HG03354 (cell line): ENCODE measurements at regions not wholly inside any gene's neighbourhood (a gene's known extent, or its start where the extent isn't known, plus 50 kb on each side); places are given as distances from the start of the nearest gene placed in this dataset.

Experiments
- ATAC-seq: cut with Tn5 transposase; IDR thresholded peaks from one replicate; pipeline ENCODE4 v1.9.1; 2021; ENCODE audit warnings: mild to moderate bottlenecking; ENCODE audit not compliant: unreplicated experiment, poor library complexity, severe bottlenecking

DNA sequence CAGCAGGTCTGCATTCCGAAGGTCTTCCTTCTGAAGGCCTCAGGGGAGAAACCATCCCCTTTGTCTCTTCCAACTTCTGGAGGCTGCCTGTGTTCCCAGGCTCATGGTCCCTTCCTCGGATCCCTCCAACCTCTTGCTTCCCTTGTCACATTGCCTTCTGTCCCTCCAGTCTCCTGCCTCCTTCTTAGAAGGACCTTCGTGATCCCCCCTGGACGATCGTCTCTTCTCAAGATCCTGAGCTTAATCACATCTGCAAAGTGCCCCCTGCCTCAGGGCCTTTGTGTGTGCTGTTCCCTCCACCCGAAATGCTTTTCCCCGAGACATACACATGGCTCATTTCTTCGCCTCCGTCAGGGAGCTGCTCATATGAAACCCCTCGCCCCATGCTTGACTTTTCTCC is 505.8 kb downstream of the SHQ1 start:
- ATAC-seq, result no peak

DNA sequence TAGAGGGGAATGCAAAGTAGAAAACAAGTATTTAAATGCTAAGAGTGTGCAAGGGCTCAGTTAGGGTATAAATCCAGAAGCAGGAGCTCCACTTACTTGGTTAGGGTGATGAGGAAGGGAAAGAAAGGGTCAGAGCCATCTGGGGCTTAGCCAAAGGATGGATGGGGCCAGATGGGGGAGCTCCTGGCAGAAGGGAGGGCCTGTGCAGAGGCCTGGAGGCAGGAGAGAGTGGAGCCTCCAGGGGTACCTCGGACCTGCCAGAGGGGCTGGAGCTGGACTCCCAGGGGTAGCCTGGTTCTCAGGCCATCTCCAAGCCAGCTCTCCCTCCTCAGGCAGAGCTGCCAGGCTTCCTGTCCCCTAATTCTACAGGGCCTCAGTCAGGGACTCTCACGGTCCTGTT is 506.3 kb downstream of the SHQ1 start:
- no peak for ATAC-seq

DNA sequence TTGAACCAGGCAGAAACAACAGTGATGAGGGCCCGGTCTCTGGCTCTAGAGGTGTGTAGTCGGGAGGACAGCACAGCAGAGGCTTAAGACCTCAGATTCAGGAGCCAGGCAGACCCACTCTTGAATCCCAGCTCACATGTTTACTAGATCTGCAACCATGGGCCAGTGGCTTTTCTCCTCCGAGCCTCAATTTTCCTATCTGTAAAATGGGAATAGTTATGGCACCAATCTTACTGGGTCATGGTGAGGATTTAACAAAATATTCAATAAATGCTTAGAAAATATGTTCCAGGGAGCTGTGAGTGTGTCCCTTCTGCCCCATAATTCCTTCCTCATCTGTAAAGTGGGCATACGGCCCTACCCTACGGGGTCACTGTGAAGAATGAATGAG is 506.9 kb downstream of the SHQ1 start:
- no peak for ATAC-seq

DNA sequence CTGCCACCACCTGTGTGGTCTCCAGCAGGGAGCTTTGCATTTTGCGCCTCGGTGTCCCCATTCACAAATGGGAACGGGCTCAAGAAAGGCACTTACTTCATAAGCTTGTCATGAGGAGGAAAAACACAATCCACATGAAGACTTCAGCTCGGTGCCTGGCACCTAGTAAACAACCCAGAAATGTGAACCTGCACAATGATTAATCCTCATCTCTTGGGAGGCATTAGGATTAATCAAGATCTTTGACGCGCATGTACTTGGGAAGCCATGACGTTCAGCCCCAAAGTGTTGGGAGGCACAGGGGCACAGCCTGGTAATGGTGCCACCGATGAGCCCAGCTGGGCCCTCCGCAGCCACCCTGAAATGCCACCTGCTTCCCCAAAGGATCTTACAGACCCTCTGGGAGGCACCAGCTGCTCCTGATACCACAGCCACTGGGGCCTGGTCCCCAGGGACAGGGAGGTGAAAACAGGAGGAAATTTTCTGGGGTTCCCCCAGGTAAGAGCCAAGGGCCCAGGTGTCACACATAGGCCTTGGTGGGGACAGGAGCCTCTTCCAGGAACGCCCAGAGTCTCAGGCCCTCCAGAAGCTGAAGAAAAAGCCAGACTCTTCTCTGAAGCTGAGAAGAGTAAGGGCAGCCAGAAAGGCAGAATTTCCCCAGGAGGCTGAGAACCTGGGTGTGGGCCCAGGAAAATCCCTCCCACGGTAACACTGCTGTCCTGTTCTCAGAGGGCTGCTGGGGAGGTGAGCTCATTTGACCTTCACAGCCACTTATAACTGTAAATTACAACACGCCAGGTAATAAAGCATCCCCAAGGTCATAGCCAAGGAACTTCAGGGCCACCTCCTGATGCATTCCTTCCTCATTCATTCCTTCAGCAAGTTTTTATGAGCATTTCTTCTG is 507.5 kb downstream of the SHQ1 start:
- no peak for ATAC-seq

DNA sequence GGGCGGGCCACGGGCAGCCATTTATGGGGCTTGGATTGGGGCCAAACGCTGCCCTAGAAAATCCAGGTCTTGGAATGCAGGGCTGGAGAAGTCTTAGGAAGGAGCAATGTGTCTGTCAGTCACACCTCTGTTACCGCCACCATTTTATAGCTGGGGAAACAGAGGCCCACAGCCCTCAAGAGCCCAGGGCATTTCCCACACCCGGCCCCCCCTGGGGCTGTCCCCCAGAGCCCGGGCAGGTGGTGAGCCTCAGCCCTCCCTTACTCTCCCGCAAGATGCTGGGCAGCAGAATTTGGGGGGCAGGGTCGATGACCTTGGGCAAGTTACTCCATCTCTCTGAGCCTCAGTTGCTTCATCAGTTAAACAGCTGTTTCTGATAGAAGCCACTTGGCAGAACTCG is 508.2 kb downstream of the SHQ1 start:
- ATAC-seq, result no peak

DNA sequence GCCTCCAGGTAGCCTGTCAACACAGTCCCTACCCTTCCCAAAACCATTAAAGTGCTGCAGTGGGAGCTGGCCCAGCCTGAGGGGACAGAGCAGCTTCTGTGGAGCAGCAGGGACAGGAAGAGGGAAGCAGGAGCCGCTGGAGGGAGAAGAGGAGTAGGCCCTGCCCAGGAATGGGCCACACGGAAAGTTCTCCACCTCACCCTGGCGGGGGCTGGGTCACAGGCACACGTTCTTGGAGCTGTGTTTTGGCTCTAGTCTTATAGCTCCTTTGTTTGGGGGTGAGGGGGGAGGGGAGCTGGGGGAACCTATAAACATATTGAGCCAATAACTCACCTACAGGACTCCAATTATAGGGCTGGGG is 508.6 kb downstream of the SHQ1 start:
- no peak for ATAC-seq

DNA sequence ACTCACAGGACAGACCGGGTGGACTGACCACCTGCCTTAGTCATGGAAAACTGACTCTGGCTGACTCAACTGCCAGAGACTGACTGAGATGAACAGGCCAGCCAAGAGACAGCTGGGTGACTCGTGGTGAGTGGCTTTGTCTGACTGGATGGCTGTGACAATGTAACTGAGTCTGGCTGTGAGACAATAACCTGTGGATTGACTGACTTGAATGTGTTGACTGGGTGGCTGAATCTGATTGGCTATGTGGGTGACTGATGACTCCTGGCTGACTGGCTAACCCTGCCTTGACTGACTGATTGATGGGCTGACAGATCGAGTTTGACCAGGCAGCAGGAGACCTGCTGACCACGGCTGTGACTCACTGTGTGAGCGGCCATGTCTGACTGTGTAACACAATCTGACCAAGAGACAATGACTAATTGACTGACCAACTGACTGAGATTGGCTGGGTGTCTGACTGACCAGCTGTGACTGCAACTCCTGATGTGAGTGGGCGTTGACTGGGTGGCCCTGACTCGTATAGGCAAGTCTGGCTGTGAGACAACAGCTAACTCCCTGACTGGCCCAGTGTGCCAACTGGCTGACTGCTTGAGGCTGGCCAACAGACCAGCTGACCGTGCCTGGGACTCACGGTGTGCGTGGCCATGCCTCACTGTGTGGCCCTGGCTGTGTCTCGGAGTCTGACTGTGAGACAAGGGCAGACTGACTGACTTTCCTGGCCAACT is 509.1 kb downstream of the SHQ1 start:
- ATAC-seq, result peak; percentile 36

DNA sequence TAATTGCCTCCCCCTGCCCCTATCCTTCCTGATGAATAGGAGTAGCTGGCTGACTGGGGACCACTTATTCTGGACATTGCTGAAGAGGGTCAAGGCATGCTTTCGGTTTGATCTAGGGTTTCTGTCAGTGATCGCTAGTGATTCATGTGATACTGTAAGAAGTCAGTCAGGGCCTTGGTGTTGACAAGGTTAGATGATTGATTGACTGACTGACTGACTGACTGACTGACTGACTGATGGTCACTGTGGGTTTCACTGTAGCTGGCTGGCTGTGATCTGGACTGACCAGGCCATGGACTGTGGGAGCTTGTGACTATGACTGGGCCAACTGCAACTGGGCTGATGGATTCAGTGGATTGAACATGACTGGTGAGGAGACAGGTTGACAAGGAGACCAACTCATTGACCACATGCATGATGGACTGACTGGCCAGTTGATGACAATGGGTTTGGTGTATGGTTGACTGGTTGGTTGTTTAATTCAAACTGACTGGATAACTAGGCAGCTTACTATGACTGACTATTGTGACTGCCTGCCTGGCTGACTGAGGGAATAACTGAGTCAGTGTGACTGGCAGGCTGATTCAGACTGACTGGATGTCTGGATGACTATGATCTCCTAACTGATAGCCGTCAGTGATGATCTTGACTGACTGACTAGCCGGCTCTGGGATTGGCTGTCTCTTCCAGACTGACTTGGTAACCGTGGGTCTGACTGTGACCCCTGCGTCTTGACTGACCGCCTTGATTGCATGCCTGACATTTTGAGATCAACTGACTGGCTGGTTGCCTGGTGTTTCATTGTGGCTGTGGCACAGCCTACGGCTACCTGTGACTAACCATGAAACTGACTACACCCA is 509.9 kb downstream of the SHQ1 start:
- no peak for ATAC-seq

DNA sequence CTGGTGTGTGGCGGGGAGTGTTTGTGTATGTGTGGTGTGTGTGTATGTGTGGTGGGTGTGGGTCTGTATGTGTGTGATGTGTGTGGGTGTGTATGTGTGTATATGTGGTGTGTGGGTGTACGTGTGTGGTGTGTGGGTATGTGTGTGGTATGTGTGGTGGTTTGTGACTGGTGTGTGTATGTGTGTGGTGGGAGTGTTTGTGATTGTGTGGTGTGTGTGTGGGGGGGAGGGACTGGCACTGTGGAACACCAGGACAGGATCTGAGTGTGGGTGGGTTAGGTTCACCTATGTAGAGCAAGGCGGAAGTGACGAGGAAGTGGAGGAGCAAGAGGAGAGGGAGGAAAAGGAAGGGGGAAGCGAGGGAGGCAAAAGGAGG is 510.8 kb downstream of the SHQ1 start:
- ATAC-seq, result no peak

DNA sequence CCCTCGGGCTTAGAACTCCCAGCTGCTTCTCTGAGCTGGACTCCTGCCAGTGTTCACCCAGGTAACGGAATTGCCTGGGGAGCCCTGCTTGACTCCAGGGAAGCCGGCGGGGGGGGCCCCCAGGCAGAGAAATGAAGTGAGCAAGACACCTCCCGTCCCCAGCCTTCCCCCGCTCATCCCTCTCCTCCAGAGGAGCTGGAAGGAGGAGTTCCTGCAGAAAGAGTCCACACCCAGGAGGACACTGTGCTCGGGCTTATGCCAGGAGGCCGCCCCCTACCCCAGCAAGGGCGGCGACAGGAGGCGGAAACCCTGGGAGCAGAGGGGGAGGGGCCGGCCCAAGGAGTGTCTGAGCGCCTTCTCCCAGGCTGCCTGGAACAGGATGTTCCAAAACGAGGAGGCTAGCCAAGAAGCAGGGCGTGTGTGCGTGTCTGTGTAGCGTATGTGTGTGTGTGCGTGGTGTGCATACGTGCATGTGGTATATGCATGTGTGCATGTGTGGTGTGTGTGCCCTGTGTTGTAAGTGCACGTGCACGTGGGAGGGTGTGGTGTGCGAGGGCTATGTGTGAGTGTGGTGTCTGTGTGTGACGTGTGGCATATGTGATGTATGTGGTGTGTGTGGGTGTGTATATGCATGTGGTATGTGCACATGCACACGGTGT is 511.3 kb downstream of the SHQ1 start:
- ATAC-seq, result no peak

DNA sequence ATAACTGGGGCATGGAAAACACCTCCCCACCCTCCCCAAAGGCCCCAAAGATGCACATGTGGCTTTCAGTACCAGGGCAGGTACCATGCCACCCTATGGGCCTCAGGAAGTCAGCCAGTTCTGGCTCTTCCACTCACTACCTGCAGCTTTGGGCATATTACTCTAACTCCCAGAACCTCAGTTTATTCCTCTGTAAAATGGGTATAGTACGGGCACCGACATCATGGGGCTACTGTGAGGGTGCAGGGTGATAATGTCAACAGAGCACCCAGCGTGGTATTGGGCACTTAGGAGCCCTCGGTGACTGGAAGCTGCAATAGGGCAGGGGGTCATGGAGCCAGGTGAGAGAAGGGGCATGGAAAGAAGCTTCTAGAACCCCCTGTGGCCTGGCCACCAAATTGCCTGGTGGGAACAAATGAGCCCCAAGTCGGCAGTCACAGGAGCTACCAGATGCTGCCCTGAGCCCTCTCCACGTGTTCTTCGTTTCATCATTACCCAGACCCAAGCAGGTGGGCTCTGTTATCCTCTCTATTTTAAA is 512.1 kb downstream of the SHQ1 start:
- no peak for ATAC-seq

DNA sequence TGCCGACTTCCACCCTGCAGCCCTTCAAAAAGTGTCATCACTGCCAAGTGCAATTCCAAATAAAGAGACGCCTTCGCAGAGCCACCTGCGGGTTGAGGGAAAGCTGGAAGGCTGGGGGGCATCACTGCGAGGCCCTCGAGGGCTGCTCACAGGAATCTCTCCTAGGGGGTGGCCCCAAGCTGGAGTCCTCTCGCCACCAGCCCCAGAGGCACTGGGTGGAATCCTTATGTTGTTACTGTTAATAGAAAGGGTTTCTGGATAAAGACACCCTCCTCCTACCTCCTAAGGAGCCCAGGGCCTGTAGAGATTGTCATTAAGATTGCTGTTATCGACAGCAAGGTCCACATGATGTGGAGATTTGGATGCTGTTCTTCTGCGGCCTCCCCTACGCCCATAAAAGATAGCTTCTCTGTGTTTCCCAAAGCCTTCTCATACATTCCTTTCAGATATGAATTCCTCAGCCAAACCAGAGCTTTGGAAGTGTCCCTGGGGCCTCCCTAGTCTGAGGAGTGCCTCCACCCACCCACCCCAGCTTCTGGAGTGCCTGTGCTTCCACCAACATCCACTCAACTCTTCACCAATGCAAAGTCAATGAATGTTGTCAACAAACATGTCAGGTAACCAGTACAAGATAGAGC is 512.7 kb downstream of the SHQ1 start:
- ATAC-seq, result no peak

DNA sequence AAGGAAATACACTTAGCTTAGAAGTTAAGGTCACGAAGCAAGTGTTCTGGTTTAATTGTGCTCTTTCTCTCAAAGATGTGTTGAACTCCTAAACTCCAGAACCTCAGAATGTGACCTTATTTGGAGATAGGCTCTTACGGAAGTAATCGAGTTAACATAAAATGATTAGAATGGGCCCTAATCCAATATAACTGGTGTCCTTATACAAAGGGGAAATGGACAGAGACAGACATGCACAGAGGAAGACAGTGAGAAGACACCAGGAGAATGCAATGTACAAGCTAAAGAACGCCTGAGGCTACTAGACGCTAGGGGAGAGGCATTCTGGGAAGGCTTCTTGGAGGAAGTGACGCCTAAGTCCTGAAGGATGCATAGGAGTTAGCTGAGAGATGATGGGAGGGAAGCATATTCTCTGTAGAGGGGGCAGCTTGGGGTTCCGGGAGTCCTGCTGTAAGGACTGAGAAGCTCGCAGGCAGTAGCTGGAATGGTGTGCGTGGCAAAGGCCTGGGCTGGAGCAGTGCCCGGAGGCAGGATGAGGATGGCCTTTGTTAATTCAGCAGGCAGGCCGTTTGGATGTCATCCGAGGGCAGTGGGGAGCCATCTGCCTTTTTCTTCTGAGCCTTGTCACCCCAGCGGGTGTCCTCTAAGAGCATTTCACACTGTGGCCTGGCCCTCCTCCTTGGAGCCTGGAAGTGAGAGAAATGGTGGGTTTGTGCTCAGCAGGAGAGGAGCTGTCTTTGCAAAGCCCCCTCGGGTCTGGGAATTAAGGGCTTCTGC is 513.4 kb downstream of the SHQ1 start:
- no peak for ATAC-seq

DNA sequence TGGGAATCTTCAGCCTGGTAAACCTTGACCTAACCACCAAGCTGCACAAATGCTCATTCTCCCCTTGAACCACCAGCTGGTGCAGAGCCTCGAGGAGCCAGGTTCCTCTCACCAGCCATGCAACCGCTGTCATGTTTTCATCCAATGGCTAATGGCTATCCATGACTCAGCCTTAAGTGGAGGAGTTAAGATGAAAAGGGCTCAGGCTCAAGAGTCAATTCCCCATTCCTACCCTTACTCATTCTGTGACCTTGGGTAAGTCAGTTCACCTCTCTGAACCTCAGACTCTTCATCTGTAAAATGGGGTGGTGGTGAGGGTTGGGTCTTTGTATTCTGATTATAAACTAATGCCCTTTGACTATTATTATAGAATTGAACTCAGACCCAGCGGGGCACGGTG is 515.6 kb downstream of the SHQ1 start:
- ATAC-seq, result no peak

DNA sequence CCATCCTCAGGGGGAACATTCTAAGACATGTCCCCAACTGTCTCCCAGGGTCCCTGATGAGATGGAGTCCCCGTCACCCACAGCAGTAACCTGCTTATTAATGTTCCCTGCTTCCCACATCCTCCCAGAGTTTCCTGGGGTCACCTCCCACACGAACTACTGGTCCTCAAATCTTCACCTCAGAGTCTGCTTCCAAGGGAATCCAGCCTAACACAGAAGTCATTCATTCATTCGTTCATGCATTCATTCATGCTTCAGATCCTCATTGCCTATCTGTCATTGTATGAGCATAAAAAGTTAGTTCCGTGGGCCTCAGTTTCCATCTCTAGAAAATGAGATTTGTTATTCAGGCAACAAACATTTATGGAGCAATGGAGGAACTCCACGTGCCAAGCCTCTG is 516.2 kb downstream of the SHQ1 start:
- ATAC-seq, result no peak

DNA sequence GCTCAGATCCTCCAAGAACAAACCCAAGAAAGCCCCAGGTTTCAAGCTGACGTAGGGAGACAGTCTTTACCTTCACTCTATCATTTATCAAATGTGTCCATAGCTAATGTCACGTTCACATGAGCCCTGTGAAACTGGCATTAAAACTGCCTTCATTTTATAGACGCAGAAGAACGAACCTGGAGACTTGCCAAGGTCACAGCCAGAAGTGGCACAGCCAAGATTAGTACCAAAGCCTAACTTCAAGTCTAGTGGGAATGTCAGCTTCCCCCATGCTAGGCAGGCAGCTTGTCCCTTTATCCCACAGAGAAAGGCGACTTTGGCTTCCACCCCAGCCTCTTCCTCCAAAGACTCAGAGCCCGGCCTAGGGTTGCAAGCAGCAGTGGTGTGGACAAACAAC is 517.2 kb downstream of the SHQ1 start:
- ATAC-seq, result no peak

DNA sequence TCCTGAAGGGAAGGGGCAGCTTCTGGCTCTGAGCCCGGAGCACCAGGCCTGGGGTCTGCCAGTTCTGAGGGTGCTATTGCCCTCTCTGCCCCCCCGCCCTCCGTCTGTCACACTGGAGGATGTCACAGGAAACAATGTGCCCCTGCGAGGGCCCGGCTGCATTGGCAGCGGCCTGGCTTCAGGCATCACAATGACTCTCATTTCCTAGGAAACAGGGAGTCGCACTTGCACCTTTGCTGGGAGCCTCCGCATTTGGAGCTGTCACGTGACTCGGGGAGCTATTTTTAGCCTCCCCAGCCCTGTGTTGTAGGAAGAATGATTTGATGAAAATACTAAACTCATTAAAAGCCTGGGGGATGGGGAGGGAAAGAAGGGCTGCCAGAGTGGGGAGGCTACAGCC is 518.9 kb downstream of the SHQ1 start:
- ATAC-seq, result no peak

DNA sequence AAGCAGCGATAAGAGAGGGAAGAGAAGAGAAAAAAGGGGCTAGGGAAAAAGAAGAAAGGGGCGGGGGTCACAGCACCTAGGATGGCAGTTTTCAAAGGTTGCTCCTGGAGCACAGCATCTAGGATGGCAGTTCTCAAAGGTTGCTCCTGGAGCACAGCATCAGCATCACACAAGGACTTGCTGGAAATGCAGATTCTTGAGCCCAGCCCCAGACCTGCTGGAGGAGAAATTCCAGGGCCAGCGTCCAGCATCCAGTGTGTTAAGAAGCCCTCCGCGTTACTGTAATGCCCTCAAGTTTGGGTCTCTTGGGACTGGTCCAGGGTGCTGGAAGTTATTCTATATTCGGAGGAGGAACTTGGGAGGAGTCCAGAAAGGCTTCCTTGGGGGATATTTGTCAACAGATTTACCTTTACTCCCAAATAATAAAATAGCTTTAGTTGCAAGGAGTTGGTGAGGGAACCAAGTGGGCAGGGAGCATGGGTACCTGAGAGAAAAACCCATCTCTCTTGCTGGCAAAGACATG is 519.4 kb downstream of the SHQ1 start:
- no peak for ATAC-seq
